ENCODE measurements at regions not wholly inside any gene's neighbourhood (a gene's known extent, or its start where the extent isn't known, plus 50 kb on each side); places are given as distances from the start of the nearest gene placed in this dataset.

DNA sequence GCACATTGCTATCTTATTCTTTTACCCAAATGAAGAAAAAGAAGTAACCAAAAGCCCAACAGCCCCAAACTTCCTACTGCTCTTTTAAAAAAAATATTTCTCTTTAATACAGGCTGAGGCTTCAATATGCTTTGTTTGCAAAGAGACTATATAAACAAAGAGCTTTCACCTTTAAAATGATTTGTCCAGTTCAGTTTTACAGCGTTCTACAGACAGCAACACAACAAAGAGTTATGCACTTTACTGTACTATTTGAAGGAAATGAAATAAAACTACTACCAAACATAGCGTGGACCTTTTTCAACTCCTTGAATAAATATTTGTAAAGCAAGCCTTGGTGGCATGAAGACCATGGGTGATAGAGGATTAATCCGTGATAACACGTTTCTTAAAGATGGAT is 151.2 kb downstream of the FGF9 start:
- TF ChIP-seq CHD2 (IDR thresholded peaks at IDR 0.05; ENCODE audit: low read length, partially characterized antibody) (no peak), TEAD4 (IDR thresholded peaks at IDR 0.05; ENCODE audit: borderline replicate concordance, insufficient read depth) (no peak), TAF1 (IDR thresholded peaks at IDR 0.05; ENCODE audit: borderline replicate concordance, low read depth, low read length) (no peak), RAD21 (IDR thresholded peaks at IDR 0.05; ENCODE audit: low read length) (no peak), YY1 (IDR thresholded peaks at IDR 0.05; ENCODE audit: low read depth) (no peak), TCF12 (IDR thresholded peaks at IDR 0.05) (no peak), EZH2phosphoT487 (IDR thresholded peaks at IDR 0.05; ENCODE audit: borderline replicate concordance, low read depth) (no peak), POLR2AphosphoS5 (IDR thresholded peaks at IDR 0.05; ENCODE audit: low read depth, low read length) (no peak), NRF1 (IDR thresholded peaks at IDR 0.05; ENCODE audit: low read depth, low read length) (no peak)
- TF ChIP-seq, protein P1, sequence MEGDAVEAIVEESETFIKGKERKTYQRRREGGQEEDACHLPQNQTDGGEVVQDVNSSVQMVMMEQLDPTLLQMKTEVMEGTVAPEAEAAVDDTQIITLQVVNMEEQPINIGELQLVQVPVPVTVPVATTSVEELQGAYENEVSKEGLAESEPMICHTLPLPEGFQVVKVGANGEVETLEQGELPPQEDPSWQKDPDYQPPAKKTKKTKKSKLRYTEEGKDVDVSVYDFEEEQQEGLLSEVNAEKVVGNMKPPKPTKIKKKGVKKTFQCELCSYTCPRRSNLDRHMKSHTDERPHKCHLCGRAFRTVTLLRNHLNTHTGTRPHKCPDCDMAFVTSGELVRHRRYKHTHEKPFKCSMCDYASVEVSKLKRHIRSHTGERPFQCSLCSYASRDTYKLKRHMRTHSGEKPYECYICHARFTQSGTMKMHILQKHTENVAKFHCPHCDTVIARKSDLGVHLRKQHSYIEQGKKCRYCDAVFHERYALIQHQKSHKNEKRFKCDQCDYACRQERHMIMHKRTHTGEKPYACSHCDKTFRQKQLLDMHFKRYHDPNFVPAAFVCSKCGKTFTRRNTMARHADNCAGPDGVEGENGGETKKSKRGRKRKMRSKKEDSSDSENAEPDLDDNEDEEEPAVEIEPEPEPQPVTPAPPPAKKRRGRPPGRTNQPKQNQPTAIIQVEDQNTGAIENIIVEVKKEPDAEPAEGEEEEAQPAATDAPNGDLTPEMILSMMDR (IDR thresholded peaks at IDR 0.05) = no peak
- TF ChIP-seq, protein P2, sequence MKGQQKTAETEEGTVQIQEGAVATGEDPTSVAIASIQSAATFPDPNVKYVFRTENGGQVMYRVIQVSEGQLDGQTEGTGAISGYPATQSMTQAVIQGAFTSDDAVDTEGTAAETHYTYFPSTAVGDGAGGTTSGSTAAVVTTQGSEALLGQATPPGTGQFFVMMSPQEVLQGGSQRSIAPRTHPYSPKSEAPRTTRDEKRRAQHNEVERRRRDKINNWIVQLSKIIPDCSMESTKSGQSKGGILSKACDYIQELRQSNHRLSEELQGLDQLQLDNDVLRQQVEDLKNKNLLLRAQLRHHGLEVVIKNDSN (IDR thresholded peaks at IDR 0.05; ENCODE audit: borderline replicate concordance, low read depth) = no peak

Data from SK-N-SH (cell line).